ENCODE measurements at regions not wholly inside any gene's neighbourhood (a gene's known extent, or its start where the extent isn't known, plus 50 kb on each side); places are given as distances from the start of the nearest gene placed in this dataset.

- no peak overlapping the region for H3K4me3 Mint-ChIP-seq
- no peaks in the 10 kb centered on the region for H3K9me3 Mint-ChIP-seq
- peaks cover 69% of the 10 kb centered on the region for H3K36me3 Mint-ChIP-seq (ENCODE audit: low read depth)
- H3K27ac Mint-ChIP-seq = peak overlapping the region; percentile 4
- DNase-seq (no peak), ATAC-seq (ENCODE audit: low read depth) (no peak)
- H3K27me3 Mint-ChIP-seq = no peaks in the 10 kb centered on the region
- TF ChIP-seq CTCF (IDR thresholded peaks at IDR 0.05) = no peak
- ChIA-PET POLR2A (interaction anchor here (0.7 kb wide), 1 partner anchor 10 kb away, joined by 5 read pairs; no protein-coding TSS in a partner anchor), CTCF (no interaction called here)
- peaks cover 9% of the 10 kb centered on the region for H3K4me1 Mint-ChIP-seq
- intact Hi-C loops (cut with micrococcal nuclease) = no loop called here
Measured at GRCh38 chr6:150791717-150792116, 73.8 kb upstream of the MTHFD1L start.

GRCh38 chr6:150797949-150798348 is 67.6 kb upstream of the MTHFD1L start:
- H3K27ac Mint-ChIP-seq = no peak overlapping the region
- no peak for TF ChIP-seq CTCF (IDR thresholded peaks at IDR 0.05)
- H3K9me3 Mint-ChIP-seq = no peaks in the 10 kb centered on the region

GRCh38 chr6:150799276-150799805 is 66.2 kb upstream of the MTHFD1L start:
- ATAC-seq (ENCODE audit: low read depth) (no peak), DNase-seq (no peak)
- Mint-ChIP-seq H3K4me1 (no peaks in the 10 kb centered on the region), H3K27ac (no peak overlapping the region), H3K4me3 (no peak overlapping the region), H3K9me3 (no peaks in the 10 kb centered on the region), H3K27me3 (no peaks in the 10 kb centered on the region), H3K36me3 (ENCODE audit: low read depth) (peaks cover 83% of the 10 kb centered on the region)
- intact Hi-C loops (cut with micrococcal nuclease) = no loop called here
- CTCF ChIA-PET = interaction anchor here (1.1 kb wide), 1 partner anchor 385 kb away, joined by 3 read pairs; no protein-coding TSS in a partner anchor
- TF ChIP-seq CTCF (IDR thresholded peaks at IDR 0.05) = no peak
- POLR2A ChIA-PET = interaction anchor here (0.9 kb wide), 1 partner anchor 35 kb away, joined by 5 read pairs; no protein-coding TSS in a partner anchor

More at GRCh38 chr6:150797949-150798348, 67.6 kb upstream of the MTHFD1L start:
- no peak overlapping the region for H3K4me3 Mint-ChIP-seq
- CTCF ChIA-PET = interaction anchor here (1.1 kb wide), 1 partner anchor 20 kb away, joined by 4 read pairs; no protein-coding TSS in a partner anchor
- no peaks in the 10 kb centered on the region for H3K27me3 Mint-ChIP-seq
- H3K36me3 Mint-ChIP-seq (ENCODE audit: low read depth) = peaks cover 81% of the 10 kb centered on the region
- H3K4me1 Mint-ChIP-seq = no peaks in the 10 kb centered on the region
- intact Hi-C loops (cut with micrococcal nuclease) = no loop called here
- ATAC-seq (ENCODE audit: low read depth) (no peak), DNase-seq (no peak)
- POLR2A ChIA-PET = interaction anchor here (0.6 kb wide), 1 partner anchor 832 kb away, joined by 4 read pairs; no protein-coding TSS in a partner anchor

DNA sequence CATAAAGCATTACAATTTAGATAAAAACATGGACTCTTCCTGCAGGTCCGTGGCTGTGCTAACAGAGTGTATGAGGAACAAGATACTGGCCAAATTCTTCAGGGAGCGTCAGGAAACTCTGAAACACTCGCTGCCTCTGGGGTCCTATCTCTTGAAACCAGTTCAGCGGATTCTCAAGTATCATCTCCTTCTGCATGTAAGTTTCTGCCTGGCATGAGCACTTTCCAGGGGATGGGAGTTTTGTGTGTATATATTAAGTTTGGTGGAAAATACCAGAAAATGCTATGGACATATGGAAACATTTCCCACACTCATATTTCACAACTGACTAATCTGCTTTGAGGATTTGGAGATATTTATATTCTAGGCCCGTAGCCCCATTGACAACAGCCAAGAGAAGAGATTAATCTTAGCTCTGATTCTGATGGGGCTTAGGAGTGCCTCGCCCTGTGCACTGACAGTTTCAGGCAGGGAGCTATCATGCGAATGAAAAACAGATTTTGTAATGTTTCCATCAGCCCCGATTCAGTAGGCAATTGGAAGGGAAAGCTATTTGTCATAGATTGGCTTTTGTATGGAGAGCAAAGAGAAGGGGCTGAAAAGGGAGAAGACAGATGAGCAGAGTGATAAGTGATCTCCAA is 64.7 kb upstream of the MTHFD1L start:
- Mint-ChIP-seq H3K4me1 (no peaks in the 10 kb centered on the region), H3K27me3 (no peaks in the 10 kb centered on the region), H3K27ac (no peak overlapping the region), H3K9me3 (no peaks in the 10 kb centered on the region), H3K36me3 (ENCODE audit: low read depth) (peaks cover 95% of the 10 kb centered on the region), H3K4me3 (no peak overlapping the region)
- no peak for DNase-seq
- ChIA-PET POLR2A (interaction anchor here (0.7 kb wide), 1 partner anchor 99 kb away, joined by 5 read pairs; no protein-coding TSS in a partner anchor), CTCF (interaction anchor here (1.4 kb wide), 1 partner anchor 17 kb away, joined by 3 read pairs; no protein-coding TSS in a partner anchor)
- ATAC-seq (ENCODE audit: low read depth) = no peak
- intact Hi-C loops (cut with micrococcal nuclease) = no loop called here
- TF ChIP-seq CTCF (IDR thresholded peaks at IDR 0.05) = no peak

- POLR2A ChIA-PET = no interaction called here
- peaks cover 93% of the 10 kb centered on the region for H3K36me3 Mint-ChIP-seq (ENCODE audit: low read depth)
Measured at GRCh38 chr6:150806790-150807189, 58.7 kb upstream of the MTHFD1L start.

More at GRCh38 chr6:150806790-150807189, 58.7 kb upstream of the MTHFD1L start:
- no peak for DNase-seq
- ATAC-seq (ENCODE audit: low read depth) = no peak
- intact Hi-C loops (cut with micrococcal nuclease) = no loop called here
- H3K27me3 Mint-ChIP-seq = no peaks in the 10 kb centered on the region
- H3K9me3 Mint-ChIP-seq = no peaks in the 10 kb centered on the region
- H3K4me1 Mint-ChIP-seq = no peaks in the 10 kb centered on the region
- no peak overlapping the region for H3K4me3 Mint-ChIP-seq
- H3K27ac Mint-ChIP-seq = no peak overlapping the region
- no peak for TF ChIP-seq CTCF (IDR thresholded peaks at IDR 0.05)
- CTCF ChIA-PET = no interaction called here
